Effector memory CD8-positive, alpha-beta T cell (primary cell): ENCODE measurements at regions not wholly inside any gene's neighbourhood (a gene's known extent, or its start where the extent isn't known, plus 50 kb on each side); places are given as distances from the start of the nearest gene placed in this dataset.
"Not testable (repeated sequence)": the region's sequence is repeated elsewhere in the genome, so short reads cannot be mapped to it uniquely, and the experiment has no call there.

Source experiments
- ATAC-seq: fragments of 150-1000 bp; cut with Tn5 transposase; replicated peaks from 2 replicates; pipeline ENCODE4 v1.10.0; 2021; ENCODE audit warnings: mild to moderate bottlenecking, moderate library complexity
- DNase-seq, 3 experiments: peaks; one replicate each; pipeline ENCODE4 v3.0.0; 2021
- H3K27ac Mint-ChIP-seq, 2 donors: one replicate each; pipeline ENCODE4 v1.8.0; 2022; ENCODE audit warnings: mild to moderate bottlenecking in 2 of 2, mixed read lengths in 2 of 2, moderate library complexity in 2 of 2
- H3K27me3 Mint-ChIP-seq, 2 donors: one replicate each; pipeline ENCODE4 v1.8.0; 2022; ENCODE audit warnings: mixed read lengths in 2 of 2
- H3K36me3 Mint-ChIP-seq: one replicate; pipeline ENCODE4 v1.8.0; 2022; ENCODE audit warnings: mild to moderate bottlenecking, moderate library complexity, mixed read lengths; ENCODE audit not compliant: insufficient read depth
- H3K4me1 Mint-ChIP-seq, 2 donors: one replicate each; pipeline ENCODE4 v1.8.0; 2022; ENCODE audit warnings: low read depth in 2 of 2, mixed read lengths in 2 of 2
- H3K4me3 Mint-ChIP-seq, 2 donors: one replicate each; pipeline ENCODE4 v1.8.0; 2022; ENCODE audit warnings: mild to moderate bottlenecking in 2 of 2, mixed read lengths in 2 of 2, moderate library complexity in 2 of 2
- H3K9me3 Mint-ChIP-seq, 2 donors: one replicate each; pipeline ENCODE4 v1.8.0; 2022; ENCODE audit warnings: mixed read lengths in 2 of 2

DNA sequence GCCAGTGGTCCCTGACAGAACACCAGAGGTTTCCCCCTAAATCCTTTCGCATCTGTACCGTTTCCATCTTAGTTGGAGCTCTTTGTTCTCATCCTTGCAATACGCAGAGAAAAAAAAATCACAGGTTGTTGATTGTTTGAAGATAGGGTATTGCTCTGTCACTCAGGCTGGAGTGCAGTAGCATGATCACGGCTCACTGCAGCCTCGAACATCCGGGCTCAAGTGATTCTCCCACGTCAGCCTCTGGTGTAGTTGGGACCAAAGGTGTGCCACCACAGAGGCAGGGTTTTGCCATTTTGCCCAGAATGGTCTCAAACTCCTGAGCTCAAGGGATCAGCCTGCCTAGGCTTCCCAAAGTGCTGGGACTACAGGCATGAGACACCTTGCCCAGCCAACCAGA lies 185.9 kb downstream of the FAM72C start:
- H3K4me3 Mint-ChIP-seq, ATAC-seq, H3K9me3 Mint-ChIP-seq, H3K36me3 Mint-ChIP-seq, H3K4me1 Mint-ChIP-seq, H3K27ac Mint-ChIP-seq, DNase-seq, H3K27me3 Mint-ChIP-seq: not testable (repeated sequence)

DNA sequence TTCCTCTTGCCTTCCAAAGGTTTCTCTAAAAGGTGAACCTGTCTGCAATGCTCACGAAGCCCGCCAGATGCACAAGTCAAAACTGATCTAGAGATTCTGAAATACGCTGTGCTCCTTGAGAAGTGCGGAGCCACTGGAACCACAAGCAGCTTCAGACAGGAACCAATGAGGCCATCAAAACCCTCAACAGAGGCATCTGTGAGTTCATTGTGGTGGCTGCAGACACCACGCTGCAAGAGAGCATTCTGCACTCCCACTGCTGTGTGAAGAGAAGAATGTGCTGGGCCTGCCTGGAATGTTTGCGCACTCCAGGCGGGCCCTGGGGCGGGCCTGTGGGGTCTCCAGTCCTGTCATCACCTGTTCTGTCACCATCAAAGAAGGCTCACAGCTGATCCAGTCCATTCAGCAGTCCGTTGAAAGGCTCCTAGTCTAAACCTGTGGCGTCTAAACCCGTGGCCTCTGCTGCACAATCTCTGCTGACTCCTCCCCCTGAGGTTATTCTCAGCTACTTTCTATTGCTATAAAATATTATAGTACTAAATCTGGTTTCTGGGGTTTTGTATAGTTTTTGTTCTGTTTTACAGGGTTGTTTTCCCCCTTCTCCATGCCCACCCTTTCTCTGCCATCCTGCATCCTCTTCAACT lies 187.4 kb downstream of the FAM72C start:
- not testable (repeated sequence) for H3K27ac Mint-ChIP-seq, H3K36me3 Mint-ChIP-seq, DNase-seq, H3K27me3 Mint-ChIP-seq, H3K9me3 Mint-ChIP-seq, H3K4me1 Mint-ChIP-seq, H3K4me3 Mint-ChIP-seq
- ATAC-seq = peak; percentile 97

DNA sequence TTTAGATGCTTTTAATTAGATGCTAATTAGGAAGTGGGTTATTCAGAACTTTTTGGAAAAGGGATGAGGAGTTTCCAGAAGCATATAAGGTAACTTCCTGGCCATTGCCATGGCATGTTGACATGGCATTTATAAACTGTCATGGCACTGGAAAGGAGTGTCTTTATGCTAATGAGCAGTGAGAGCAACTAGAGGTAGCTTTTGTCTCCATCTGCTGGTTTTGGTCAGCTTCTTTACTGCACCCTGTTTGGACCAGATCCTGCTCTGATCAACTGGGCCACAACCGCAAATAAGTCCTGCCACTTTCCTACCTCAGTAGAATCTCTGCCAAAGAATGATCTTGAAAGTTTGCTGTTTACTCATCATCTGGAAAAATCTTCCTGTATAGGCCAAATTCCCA lies 193.6 kb downstream of the FAM72C start:
- H3K4me1 Mint-ChIP-seq = not testable (repeated sequence)

GRCh38 chr1:143764831-143765230 lies 207.0 kb downstream of the FAM72C start:
- not testable (repeated sequence) for H3K4me1 Mint-ChIP-seq, H3K27ac Mint-ChIP-seq, ATAC-seq, H3K36me3 Mint-ChIP-seq, H3K4me3 Mint-ChIP-seq, H3K27me3 Mint-ChIP-seq, DNase-seq, H3K9me3 Mint-ChIP-seq

More for the DNA sequence above, 193.6 kb downstream of the FAM72C start:
- H3K4me3 Mint-ChIP-seq, H3K27me3 Mint-ChIP-seq, H3K9me3 Mint-ChIP-seq, H3K36me3 Mint-ChIP-seq, DNase-seq, H3K27ac Mint-ChIP-seq: not testable (repeated sequence)
- ATAC-seq = peak; percentile 89

DNA sequence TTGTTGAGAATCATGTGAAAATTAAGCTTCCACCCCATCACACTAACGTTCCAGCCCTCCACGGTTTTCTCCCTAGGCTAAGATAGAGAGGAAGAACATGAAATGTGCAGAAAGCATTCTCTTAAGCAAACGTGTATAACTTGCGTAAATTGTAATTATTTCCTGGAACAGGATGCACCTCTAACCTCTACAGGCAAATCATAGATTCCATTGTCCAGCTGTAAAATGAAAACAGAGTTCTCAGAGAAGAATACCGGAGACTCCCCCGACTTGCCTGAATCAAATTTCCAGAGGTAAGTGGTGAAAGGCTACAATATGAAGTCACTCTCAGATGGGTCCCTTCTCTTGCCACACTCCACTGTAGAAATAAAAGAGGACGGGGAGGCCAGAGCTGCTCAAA lies 211.4 kb downstream of the FAM72C start:
- not testable (repeated sequence) for H3K4me3 Mint-ChIP-seq, ATAC-seq, H3K9me3 Mint-ChIP-seq, H3K4me1 Mint-ChIP-seq, H3K36me3 Mint-ChIP-seq, H3K27me3 Mint-ChIP-seq, DNase-seq, H3K27ac Mint-ChIP-seq

- not testable (repeated sequence) for H3K4me1 Mint-ChIP-seq, ATAC-seq, H3K4me3 Mint-ChIP-seq, DNase-seq, H3K27ac Mint-ChIP-seq, H3K36me3 Mint-ChIP-seq, H3K9me3 Mint-ChIP-seq, H3K27me3 Mint-ChIP-seq
Measured at GRCh38 chr1:143755961-143756360, 215.8 kb downstream of the FAM72C start.

DNA sequence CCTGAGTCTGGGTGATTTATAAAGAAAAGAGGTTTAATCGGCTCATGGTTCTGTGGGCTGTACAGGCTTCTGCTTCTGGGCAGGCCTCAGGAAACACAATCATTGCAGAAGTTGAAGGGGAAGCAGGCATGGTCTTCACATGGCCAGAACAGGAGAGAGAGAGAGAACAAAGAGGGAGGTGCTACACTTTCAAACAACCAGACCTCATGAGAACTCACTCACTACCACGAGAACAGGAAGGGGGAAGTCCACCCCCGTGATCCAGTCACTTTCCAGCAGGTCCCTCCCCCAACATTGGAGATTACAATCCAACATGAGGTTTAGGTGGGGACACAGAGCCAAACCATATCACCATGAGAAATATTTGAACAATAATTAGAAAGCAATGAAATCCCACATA lies 222.9 kb downstream of the FAM72C start:
- ATAC-seq (no peak), DNase-seq (no peak)
- no peak overlapping the region for H3K27ac Mint-ChIP-seq
- H3K27me3 Mint-ChIP-seq = peaks cover 0 to 25% of the 10 kb centered on the region in 2 donors
- H3K9me3 Mint-ChIP-seq = no peaks in the 10 kb centered on the region
- H3K4me1 Mint-ChIP-seq = no peaks in the 10 kb centered on the region
- no peak overlapping the region for H3K4me3 Mint-ChIP-seq
- H3K36me3 Mint-ChIP-seq = no peaks in the 10 kb centered on the region

- Mint-ChIP-seq H3K27ac (no peak overlapping the region), H3K4me1 (no peaks in the 10 kb centered on the region), H3K36me3 (no peaks in the 10 kb centered on the region), H3K9me3 (peaks cover 0 to 7% of the 10 kb centered on the region in 2 donors), H3K27me3 (peaks cover 5 to 54% of the 10 kb centered on the region in 2 donors), H3K4me3 (no peak overlapping the region)
- DNase-seq (no peak), ATAC-seq (no peak)
Measured at GRCh38 chr1:143736562-143736961, 235.2 kb downstream of the FAM72C start.

- peaks cover 5 to 61% of the 10 kb centered on the region in 2 donors for H3K27me3 Mint-ChIP-seq
- H3K4me3 Mint-ChIP-seq = no peak overlapping the region
- ATAC-seq (no peak), DNase-seq (no peak)
- H3K4me1 Mint-ChIP-seq = no peaks in the 10 kb centered on the region
- H3K27ac Mint-ChIP-seq = no peak overlapping the region
- peaks cover 0 to 11% of the 10 kb centered on the region in 2 donors for H3K9me3 Mint-ChIP-seq
- no peaks in the 10 kb centered on the region for H3K36me3 Mint-ChIP-seq
Measured at GRCh38 chr1:143735764-143736461, 235.9 kb downstream of the FAM72C start.

DNA sequence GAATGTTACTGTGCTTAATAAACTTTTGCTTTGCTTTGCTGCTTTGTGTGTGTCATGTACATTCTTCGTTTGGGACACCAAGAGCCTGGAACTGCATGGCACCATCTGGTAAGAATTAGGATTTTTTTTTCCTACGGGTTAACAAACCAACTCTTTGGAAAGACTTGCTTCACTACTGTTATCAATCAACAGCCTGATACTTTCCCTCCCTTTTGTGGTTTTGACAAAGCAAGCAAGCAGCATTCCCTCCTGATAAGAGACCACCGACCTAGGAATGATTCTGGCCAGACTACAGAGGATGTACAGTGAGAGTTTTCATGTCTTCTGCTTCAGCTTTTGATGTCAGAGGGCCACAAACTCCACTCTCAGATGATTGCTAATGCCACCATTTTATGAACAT lies 237.5 kb downstream of the FAM72C start:
- not testable (repeated sequence) for H3K4me3 Mint-ChIP-seq, H3K4me1 Mint-ChIP-seq, H3K27ac Mint-ChIP-seq, DNase-seq, H3K36me3 Mint-ChIP-seq, ATAC-seq
- Mint-ChIP-seq H3K9me3 (peaks cover 0 to 13% of the 10 kb centered on the region in 2 donors), H3K27me3 (peaks cover 5 to 65% of the 10 kb centered on the region in 2 donors)

DNA sequence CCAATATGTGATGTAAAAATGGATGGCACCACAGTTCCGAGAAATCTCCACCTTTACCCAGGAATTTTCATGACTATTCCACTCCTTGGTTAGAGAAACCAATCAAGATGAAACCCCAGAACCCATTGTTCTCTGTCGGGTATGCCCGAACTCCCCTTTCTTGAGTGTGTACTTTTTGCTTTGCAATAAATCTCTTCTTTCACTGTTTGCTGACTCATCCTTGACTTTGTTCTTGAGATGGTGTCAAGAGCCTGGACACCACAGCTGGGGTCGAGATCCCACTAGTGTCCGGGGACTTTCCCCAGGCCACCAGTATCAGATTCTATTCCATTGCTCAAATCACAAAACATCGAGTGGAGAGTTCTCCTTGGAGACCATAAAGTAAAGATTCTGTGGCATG lies 240.9 kb downstream of the FAM72C start:
- ATAC-seq, H3K4me3 Mint-ChIP-seq, H3K4me1 Mint-ChIP-seq, H3K27ac Mint-ChIP-seq, H3K36me3 Mint-ChIP-seq, DNase-seq: not testable (repeated sequence)
- Mint-ChIP-seq H3K27me3 (peaks cover 5 to 64% of the 10 kb centered on the region in 2 donors), H3K9me3 (peaks cover 0 to 13% of the 10 kb centered on the region in 2 donors)

GRCh38 chr1:143729449-143730111 lies 242.2 kb downstream of the FAM72C start:
- peak overlapping the region; percentile 42 to 58 for H3K4me3 Mint-ChIP-seq
- peak overlapping the region; percentile 70 to 95 for H3K27ac Mint-ChIP-seq

GRCh38 chr1:143728802-143729448 lies 242.9 kb downstream of the FAM72C start:
- Mint-ChIP-seq H3K4me3 (peak overlapping the region in 1 of 2 donors; percentile 58), H3K27ac (peak overlapping the region; percentile 70 to 95), H3K27me3 (peaks cover 0 to 52% of the 10 kb centered on the region in 2 donors), H3K9me3 (peaks cover 0 to 13% of the 10 kb centered on the region in 2 donors)
- not testable (repeated sequence) for H3K36me3 Mint-ChIP-seq, H3K4me1 Mint-ChIP-seq, DNase-seq
- peak; percentile 83 for ATAC-seq

More at GRCh38 chr1:143729449-143730111, 242.2 kb downstream of the FAM72C start:
- peak; percentile 21 to 47 (median 31) for DNase-seq
- peak; percentile 68 for ATAC-seq
- not testable (repeated sequence) for H3K36me3 Mint-ChIP-seq, H3K4me1 Mint-ChIP-seq
- H3K9me3 Mint-ChIP-seq = peaks cover 0 to 13% of the 10 kb centered on the region in 2 donors
- H3K27me3 Mint-ChIP-seq = peaks cover 0 to 54% of the 10 kb centered on the region in 2 donors
